HL-60 (cell line): ENCODE measurements at regions not wholly inside any gene's neighbourhood (a gene's known extent, or its start where the extent isn't known, plus 50 kb on each side); places are given as distances from the start of the nearest gene placed in this dataset.

Experiments
- CTCF ChIP-seq: IDR thresholded peaks from one replicate; pipeline ENCODE4 v1.5.1; 2011; ENCODE audit warnings: low read length, control low read depth, inconsistent platforms; ENCODE audit not compliant: insufficient read depth
- GABPA ChIP-seq: IDR thresholded peaks from 2 replicates; pipeline ENCODE4 v1.6.1; 2012; ENCODE audit warnings: low read depth
- POLR2AphosphoS5 ChIP-seq: IDR thresholded peaks from 2 replicates; pipeline ENCODE4 v1.6.1; 2012; ENCODE audit warnings: low read depth
- REST ChIP-seq: IDR thresholded peaks from 2 replicates; pipeline ENCODE4 v1.6.1; 2012; ENCODE audit warnings: low read depth; ENCODE audit not compliant: insufficient replicate concordance

DNA sequence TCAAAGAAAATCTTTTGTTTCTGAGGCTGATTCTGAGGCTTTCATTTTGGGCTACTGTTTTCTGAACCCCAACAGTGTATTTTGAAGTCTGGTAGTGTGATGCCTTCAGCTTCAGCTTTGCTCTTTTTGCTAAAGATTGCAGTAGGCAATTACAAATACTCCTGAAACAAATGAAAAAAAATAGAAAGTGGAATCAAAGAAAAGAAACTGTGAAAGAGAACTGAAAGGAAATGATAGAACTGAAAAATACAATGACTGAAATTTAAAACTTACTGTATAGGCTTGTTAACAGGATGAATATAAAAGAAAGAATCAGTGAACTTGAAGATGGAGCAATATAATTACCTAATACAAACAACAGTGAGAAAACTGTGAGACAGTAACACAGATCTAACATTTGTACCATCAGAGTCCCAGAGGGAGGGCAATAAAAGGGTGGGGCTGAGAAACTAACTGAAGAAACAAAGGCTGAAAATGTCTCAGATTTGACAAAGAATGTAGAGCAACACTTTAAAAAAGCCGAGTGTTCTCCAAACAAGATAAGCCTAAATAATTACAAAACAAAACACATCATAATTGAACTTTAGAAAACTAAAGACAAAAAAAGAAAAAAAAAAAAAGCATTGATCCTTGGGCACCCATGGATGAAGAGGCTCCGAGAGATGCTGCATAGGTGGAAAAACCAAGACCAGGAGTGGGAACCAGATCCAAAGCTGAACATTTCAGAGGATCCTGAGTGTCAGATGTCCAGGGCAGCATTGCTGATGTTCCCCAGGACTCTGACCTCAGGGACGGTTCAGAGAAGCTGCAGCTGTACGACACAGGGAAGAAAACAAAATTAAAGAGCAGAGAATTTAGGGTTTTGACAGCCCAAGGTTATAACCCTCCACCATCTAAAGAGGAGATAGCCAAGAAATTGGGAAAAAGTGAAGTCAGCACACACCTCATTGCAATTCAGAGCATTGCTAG lies 223.2 kb upstream of the IGFBP3 start:
- no peak for TF ChIP-seq POLR2AphosphoS5
- TF ChIP-seq GABPA, result no peak
- TF ChIP-seq REST, result no peak
- TF ChIP-seq CTCF, result no peak
